ENCODE measurements at regions not wholly inside any gene's neighbourhood (a gene's known extent, or its start where the extent isn't known, plus 50 kb on each side); places are given as distances from the start of the nearest gene placed in this dataset.

DNA sequence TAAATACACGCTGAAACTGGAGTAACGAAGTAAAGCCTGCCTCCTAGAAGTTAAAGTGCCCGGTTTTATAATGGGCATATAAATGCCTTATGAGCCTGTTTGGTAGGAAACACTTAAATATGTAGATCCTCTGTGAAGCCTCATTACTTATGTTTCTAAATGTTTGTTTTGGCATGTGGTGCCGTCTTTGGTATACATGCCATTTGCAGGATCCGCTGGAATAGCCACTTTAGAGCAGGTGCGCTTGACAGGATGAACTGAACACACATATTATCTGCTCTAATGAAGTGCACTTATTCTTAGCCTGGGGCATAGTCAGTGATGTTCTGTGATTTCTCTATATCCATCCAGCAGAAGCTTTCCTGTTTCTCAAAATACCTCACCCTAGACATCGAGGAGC lies 778.1 kb upstream of the WWC1 start:
- no peak for TF ChIP-seq TAF1 (IDR thresholded peaks at IDR 0.05; ENCODE audit: low read depth)
- TF ChIP-seq SMC3 (conservative IDR thresholded peaks at IDR 0.05; ENCODE audit: poor library complexity): no peak
- TF ChIP-seq, protein P1, sequence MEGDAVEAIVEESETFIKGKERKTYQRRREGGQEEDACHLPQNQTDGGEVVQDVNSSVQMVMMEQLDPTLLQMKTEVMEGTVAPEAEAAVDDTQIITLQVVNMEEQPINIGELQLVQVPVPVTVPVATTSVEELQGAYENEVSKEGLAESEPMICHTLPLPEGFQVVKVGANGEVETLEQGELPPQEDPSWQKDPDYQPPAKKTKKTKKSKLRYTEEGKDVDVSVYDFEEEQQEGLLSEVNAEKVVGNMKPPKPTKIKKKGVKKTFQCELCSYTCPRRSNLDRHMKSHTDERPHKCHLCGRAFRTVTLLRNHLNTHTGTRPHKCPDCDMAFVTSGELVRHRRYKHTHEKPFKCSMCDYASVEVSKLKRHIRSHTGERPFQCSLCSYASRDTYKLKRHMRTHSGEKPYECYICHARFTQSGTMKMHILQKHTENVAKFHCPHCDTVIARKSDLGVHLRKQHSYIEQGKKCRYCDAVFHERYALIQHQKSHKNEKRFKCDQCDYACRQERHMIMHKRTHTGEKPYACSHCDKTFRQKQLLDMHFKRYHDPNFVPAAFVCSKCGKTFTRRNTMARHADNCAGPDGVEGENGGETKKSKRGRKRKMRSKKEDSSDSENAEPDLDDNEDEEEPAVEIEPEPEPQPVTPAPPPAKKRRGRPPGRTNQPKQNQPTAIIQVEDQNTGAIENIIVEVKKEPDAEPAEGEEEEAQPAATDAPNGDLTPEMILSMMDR (IDR thresholded peaks at IDR 0.05; ENCODE audit: poor library complexity, severe bottlenecking): no peak
- TF ChIP-seq, protein P2, sequence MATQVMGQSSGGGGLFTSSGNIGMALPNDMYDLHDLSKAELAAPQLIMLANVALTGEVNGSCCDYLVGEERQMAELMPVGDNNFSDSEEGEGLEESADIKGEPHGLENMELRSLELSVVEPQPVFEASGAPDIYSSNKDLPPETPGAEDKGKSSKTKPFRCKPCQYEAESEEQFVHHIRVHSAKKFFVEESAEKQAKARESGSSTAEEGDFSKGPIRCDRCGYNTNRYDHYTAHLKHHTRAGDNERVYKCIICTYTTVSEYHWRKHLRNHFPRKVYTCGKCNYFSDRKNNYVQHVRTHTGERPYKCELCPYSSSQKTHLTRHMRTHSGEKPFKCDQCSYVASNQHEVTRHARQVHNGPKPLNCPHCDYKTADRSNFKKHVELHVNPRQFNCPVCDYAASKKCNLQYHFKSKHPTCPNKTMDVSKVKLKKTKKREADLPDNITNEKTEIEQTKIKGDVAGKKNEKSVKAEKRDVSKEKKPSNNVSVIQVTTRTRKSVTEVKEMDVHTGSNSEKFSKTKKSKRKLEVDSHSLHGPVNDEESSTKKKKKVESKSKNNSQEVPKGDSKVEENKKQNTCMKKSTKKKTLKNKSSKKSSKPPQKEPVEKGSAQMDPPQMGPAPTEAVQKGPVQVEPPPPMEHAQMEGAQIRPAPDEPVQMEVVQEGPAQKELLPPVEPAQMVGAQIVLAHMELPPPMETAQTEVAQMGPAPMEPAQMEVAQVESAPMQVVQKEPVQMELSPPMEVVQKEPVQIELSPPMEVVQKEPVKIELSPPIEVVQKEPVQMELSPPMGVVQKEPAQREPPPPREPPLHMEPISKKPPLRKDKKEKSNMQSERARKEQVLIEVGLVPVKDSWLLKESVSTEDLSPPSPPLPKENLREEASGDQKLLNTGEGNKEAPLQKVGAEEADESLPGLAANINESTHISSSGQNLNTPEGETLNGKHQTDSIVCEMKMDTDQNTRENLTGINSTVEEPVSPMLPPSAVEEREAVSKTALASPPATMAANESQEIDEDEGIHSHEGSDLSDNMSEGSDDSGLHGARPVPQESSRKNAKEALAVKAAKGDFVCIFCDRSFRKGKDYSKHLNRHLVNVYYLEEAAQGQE (IDR thresholded peaks at IDR 0.05; ENCODE audit: borderline replicate concordance): no peak
- peak; percentile 66 for TF ChIP-seq POLR2AphosphoS5 (IDR thresholded peaks at IDR 0.05)
- TF ChIP-seq MXI1 (conservative IDR thresholded peaks at IDR 0.05; ENCODE audit: poor library complexity, severe bottlenecking): no peak
- TF ChIP-seq RAD21 (conservative IDR thresholded peaks at IDR 0.05): no peak
